GM23338 (cell line): ENCODE measurements at regions not wholly inside any gene's neighbourhood (a gene's known extent, or its start where the extent isn't known, plus 50 kb on each side); places are given as distances from the start of the nearest gene placed in this dataset.

Experiments
- ATAC-seq: fragments of 200-7000 bp; cut with Tn5 transposase; 3 replicates; pipeline ENCODE4 v1.9.1; 2020
- DNase-seq: peaks from one replicate; pipeline ENCODE4 v3.0.0-alpha.2; 2015; ENCODE audit warnings: low spot score
- H2AFZ ChIP-seq: fragments of 200-600 bp; sonication (generic); 2 replicates; pipeline ENCODE4 v1.8.0; 2016; ENCODE audit warnings: antibody characterized with exemption, mild to moderate bottlenecking, moderate library complexity
- H3F3A ChIP-seq: fragments of 200-600 bp; sonication (generic); replicated peaks from 2 replicates; pipeline ENCODE4 v1.8.0; 2017; ENCODE audit warnings: antibody characterized with exemption, mixed run types, low read depth
- H3K27ac ChIP-seq: fragments of 200-600 bp; sonication (generic); 2 replicates; pipeline ENCODE4 v1.6.1; 2016; ENCODE audit warnings: low read depth
- H3K27me3 ChIP-seq: fragments of 200-600 bp; sonication (generic); 2 replicates; pipeline ENCODE4 v1.8.0; 2016; ENCODE audit warnings: mild to moderate bottlenecking, mixed run types, moderate library complexity; ENCODE audit not compliant: insufficient read depth
- H3K36me3 ChIP-seq: fragments of 200-600 bp; sonication (generic); 2 replicates; pipeline ENCODE4 v1.8.0; 2016; ENCODE audit warnings: mild to moderate bottlenecking; ENCODE audit not compliant: insufficient read depth
- H3K4me1 ChIP-seq: fragments of 200-600 bp; sonication (generic); 2 replicates; pipeline ENCODE4 v1.8.0; 2016; ENCODE audit warnings: mild to moderate bottlenecking, moderate library complexity; ENCODE audit not compliant: insufficient read depth
- H3K4me2 ChIP-seq: fragments of 200-600 bp; sonication (generic); 2 replicates; pipeline ENCODE4 v1.7.1; 2017; ENCODE audit warnings: mixed run types
- H3K4me3 ChIP-seq: fragments of 200-600 bp; sonication (generic); 2 replicates; pipeline ENCODE4 v1.6.1; 2016; ENCODE audit warnings: mixed run types
- H3K79me2 ChIP-seq: fragments of 200-600 bp; sonication (generic); replicated peaks from 2 replicates; pipeline ENCODE4 v1.8.0; 2017; ENCODE audit warnings: mild to moderate bottlenecking; ENCODE audit not compliant: insufficient read depth
- H3K9me2 ChIP-seq: fragments of 200-600 bp; sonication (generic); 2 replicates; pipeline ENCODE4 v1.8.0; 2017; ENCODE audit not compliant: insufficient read depth
- H4K20me1 ChIP-seq: fragments of 200-600 bp; sonication (generic); replicated peaks from 2 replicates; pipeline ENCODE4 v1.8.0; 2017; ENCODE audit warnings: mild to moderate bottlenecking; ENCODE audit not compliant: insufficient read depth
- H3K27ac Mint-ChIP-seq: 2 replicates; pipeline ENCODE4 v1.8.0; 2020; ENCODE audit warnings: inconsistent platforms, mild to moderate bottlenecking, moderate library complexity, mixed read lengths
- H3K27me3 Mint-ChIP-seq: 3 replicates; pipeline ENCODE4 v1.8.0; 2022; ENCODE audit warnings: low read depth, mild to moderate bottlenecking, moderate library complexity, mixed read lengths, inconsistent platforms; ENCODE audit not compliant: insufficient read depth, poor library complexity
- H3K36me3 Mint-ChIP-seq: 3 replicates; pipeline ENCODE4 v1.8.0; 2021; ENCODE audit warnings: low read depth, mild to moderate bottlenecking, inconsistent platforms, moderate library complexity, mixed read lengths
- H3K4me1 Mint-ChIP-seq: 3 replicates; pipeline ENCODE4 v1.8.0; 2020; ENCODE audit warnings: mild to moderate bottlenecking, inconsistent platforms, mixed read lengths
- H3K4me3 Mint-ChIP-seq: 3 replicates; pipeline ENCODE4 v1.8.0; 2021; ENCODE audit warnings: moderate library complexity, mild to moderate bottlenecking, inconsistent platforms, mixed read lengths
- H3K9me3 Mint-ChIP-seq: 3 replicates; pipeline ENCODE4 v1.8.0; 2020; ENCODE audit warnings: moderate library complexity, mild to moderate bottlenecking, inconsistent platforms, mixed read lengths
- CREB1 ChIP-seq: fragments of 250-450 bp; sonication (Bioruptor Pico); IDR thresholded peaks from 2 replicates; pipeline ENCODE4 v1.5.0; 2020; ENCODE audit warnings: low read depth, mild to moderate bottlenecking, moderate library complexity
- CTCF ChIP-seq, 2 experiments: fragments of 200-600 bp in 1 of 2; sonication (generic) in 1 of 2; conservative IDR thresholded peaks; 2 replicates each; pipeline versions ENCODE4 v1.5.1 to v1.6.1; 2016 to 2017; ENCODE audit warnings: antibody characterized with exemption in 2 of 2, low read depth in 2 of 2, mild to moderate bottlenecking in 2 of 2, moderate library complexity in 1 of 2
- ETS1 ChIP-seq: IDR thresholded peaks from 2 replicates; pipeline ENCODE4 v1.6.1; 2016; ENCODE audit warnings: antibody characterized with exemption
- EZH2 ChIP-seq: fragments of 200-600 bp; sonication (generic); IDR thresholded peaks from one replicate; pipeline ENCODE4 v1.8.0; 2017; ENCODE audit warnings: antibody characterized with exemption, mild to moderate bottlenecking, low read depth; ENCODE audit not compliant: unreplicated experiment
- JUNB ChIP-seq: IDR thresholded peaks from one replicate; pipeline ENCODE4 v1.6.1; 2016; ENCODE audit warnings: antibody characterized with exemption; ENCODE audit not compliant: unreplicated experiment
- NANOG ChIP-seq: IDR thresholded peaks from 2 replicates; pipeline ENCODE4 v1.6.1; 2016; ENCODE audit warnings: antibody characterized with exemption, borderline replicate concordance
- POLR2AphosphoS5 ChIP-seq: IDR thresholded peaks from 2 replicates; pipeline ENCODE4 v1.6.1; 2016; ENCODE audit warnings: antibody characterized with exemption, low read depth
- REST ChIP-seq: IDR thresholded peaks from one replicate; pipeline ENCODE4 v1.6.1; 2018; ENCODE audit warnings: antibody characterized with exemption; ENCODE audit not compliant: unreplicated experiment
- ZNF114 ChIP-seq: fragments of 250-450 bp; sonication (Bioruptor Pico); IDR thresholded peaks from 2 replicates; pipeline ENCODE4 v1.5.0; 2020; ENCODE audit warnings: mild to moderate bottlenecking, moderate library complexity
- ZNF331 ChIP-seq: fragments of 250-450 bp; sonication (Bioruptor Pico); IDR thresholded peaks from 2 replicates; pipeline ENCODE4 v1.5.0; 2020; ENCODE audit warnings: low read depth, mild to moderate bottlenecking, moderate library complexity
- ZNF462 ChIP-seq: fragments of 250-450 bp; sonication (Bioruptor Pico); IDR thresholded peaks from 2 replicates; pipeline ENCODE4 v1.5.0; 2020; ENCODE audit warnings: mild to moderate bottlenecking, moderate library complexity

- Mint-ChIP-seq H3K4me1 (no peaks in the 10 kb centered on the region), H3K36me3 (no peaks in the 10 kb centered on the region), H3K9me3 (no peaks in the 10 kb centered on the region), H3K4me3 (no peak overlapping the region), H3K27me3 (no peaks in the 10 kb centered on the region), H3K27ac (no peak overlapping the region)
- no peak for ATAC-seq
- Histone ChIP-seq H3K4me1 (no peaks in the 10 kb centered on the region), H2AFZ (no peak overlapping the region), H3K4me3 (no peak overlapping the region), H3K9me2 (no peaks in the 10 kb centered on the region), H3K79me2 (no peaks in the 10 kb centered on the region), H3F3A (no peaks in the 10 kb centered on the region), H3K36me3 (no peaks in the 10 kb centered on the region), H3K27ac (no peak overlapping the region), H3K27me3 (no peaks in the 10 kb centered on the region), H3K4me2 (no peak overlapping the region), H4K20me1 (no peaks in the 10 kb centered on the region)
- no peak for DNase-seq
- TF ChIP-seq REST (no peak), ZNF331 (CRISPR knock-in tag) (no peak), NANOG (no peak), CREB1 (CRISPR knock-in tag) (no peak), POLR2AphosphoS5 (no peak), ZNF114 (CRISPR knock-in tag) (no peak), CTCF (conservative IDR thresholded peaks at IDR 0.05; ENCODE audit: low read depth in 2 of 2) (no peak), JUNB (no peak), EZH2 (no peak), ETS1 (no peak), ZNF462 (no peak)
Observed at GRCh38 chr5:52672459-52672858, 115.3 kb upstream of the ITGA1 start.
